ENCODE measurements at regions not wholly inside any gene's neighbourhood (a gene's known extent, or its start where the extent isn't known, plus 50 kb on each side); places are given as distances from the start of the nearest gene placed in this dataset.
"Not testable (repeated sequence)": the region's sequence is repeated elsewhere in the genome, so short reads cannot be mapped to it uniquely, and the experiment has no call there.

DNA sequence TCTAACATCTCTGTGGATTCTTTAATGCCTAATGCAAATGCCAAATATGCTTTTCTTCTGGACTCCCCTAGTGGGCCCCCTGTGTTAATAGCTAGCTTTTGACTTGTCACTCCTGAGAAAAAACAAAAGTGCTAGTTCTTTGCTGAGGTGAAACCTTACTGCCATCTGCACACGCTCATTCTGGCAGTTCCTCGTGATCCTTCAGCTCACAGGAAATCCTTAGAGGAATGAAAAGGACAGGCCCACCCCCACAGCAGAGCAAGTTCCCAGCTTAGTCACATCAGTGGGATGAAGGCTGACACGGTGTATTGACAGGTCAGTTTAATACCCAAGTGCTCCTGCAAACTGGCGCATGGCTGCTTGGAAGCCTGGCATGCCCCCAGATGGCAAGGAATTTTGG lies 165.1 kb upstream of the ATP2B1 start:
- no peak for DNase-seq (ENCODE audit: low read depth, low spot score)
- Histone ChIP-seq H3K9me3 (ENCODE audit: low read depth, low read length) (no peaks in the 10 kb centered on the region), H3K36me3 (ENCODE audit: insufficient read depth, low read length) (no peaks in the 10 kb centered on the region), H3K9ac (ENCODE audit: insufficient read length) (no peak overlapping the region), H3K4me3 (no peak overlapping the region), H3K27ac (no peak overlapping the region)
- TF ChIP-seq EZH2 (IDR thresholded peaks at IDR 0.05), result no peak
- no peak for TF ChIP-seq POLR2AphosphoS5 (IDR thresholded peaks at IDR 0.05; ENCODE audit: borderline replicate concordance, low read depth, low read length)
- TF ChIP-seq FOXP2 (optimal IDR thresholded peaks at IDR 0.05; ENCODE audit: control extremely low read depth, extremely low read length, insufficient read depth), result no peak

DNA sequence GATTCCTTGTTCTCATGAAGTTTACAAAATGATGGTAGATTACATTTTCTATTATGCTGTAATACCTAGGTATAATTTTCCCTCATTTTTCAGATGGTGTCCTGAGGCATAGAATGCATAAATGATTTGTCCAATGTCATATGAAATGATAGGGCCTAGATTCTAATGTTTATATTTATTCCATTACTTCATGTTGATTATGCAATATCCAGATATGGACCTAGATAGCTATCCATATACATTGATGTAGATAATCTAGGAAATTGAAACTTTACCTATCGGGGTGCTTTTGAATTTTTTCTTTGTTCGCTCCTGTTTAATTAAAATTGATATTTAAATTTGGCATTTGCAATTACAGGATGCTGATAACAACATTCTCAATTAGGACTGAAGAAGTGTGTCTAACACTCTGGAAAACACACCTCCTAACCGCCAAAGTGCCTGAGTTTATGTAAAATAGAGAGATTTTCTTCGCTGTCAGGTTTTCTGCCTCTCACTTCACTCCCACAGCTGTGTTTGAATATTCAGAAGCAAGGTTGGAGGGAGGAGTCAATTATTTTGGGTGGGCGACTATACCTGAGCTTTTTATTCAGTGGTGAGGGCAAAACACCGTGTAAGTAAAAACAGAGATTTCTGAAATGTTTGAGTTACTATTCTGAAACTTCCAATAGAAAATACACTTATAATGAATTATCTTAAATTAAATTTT lies 164.4 kb upstream of the ATP2B1 start:
- TF ChIP-seq FOXP2 (optimal IDR thresholded peaks at IDR 0.05; ENCODE audit: control extremely low read depth, extremely low read length, insufficient read depth), result no peak
- TF ChIP-seq EZH2 (IDR thresholded peaks at IDR 0.05), result no peak
- no peak for TF ChIP-seq POLR2AphosphoS5 (IDR thresholded peaks at IDR 0.05; ENCODE audit: borderline replicate concordance, low read depth, low read length)
- H3K4me3 ChIP-seq, result no peak overlapping the region
- DNase-seq (ENCODE audit: low read depth, low spot score), result no peak
- H3K9me3 ChIP-seq (ENCODE audit: low read depth, low read length), result no peaks in the 10 kb centered on the region
- H3K27ac ChIP-seq, result no peak overlapping the region
- H3K9ac ChIP-seq (ENCODE audit: insufficient read length), result no peak overlapping the region
- no peaks in the 10 kb centered on the region for H3K36me3 ChIP-seq (ENCODE audit: insufficient read depth, low read length)

DNA sequence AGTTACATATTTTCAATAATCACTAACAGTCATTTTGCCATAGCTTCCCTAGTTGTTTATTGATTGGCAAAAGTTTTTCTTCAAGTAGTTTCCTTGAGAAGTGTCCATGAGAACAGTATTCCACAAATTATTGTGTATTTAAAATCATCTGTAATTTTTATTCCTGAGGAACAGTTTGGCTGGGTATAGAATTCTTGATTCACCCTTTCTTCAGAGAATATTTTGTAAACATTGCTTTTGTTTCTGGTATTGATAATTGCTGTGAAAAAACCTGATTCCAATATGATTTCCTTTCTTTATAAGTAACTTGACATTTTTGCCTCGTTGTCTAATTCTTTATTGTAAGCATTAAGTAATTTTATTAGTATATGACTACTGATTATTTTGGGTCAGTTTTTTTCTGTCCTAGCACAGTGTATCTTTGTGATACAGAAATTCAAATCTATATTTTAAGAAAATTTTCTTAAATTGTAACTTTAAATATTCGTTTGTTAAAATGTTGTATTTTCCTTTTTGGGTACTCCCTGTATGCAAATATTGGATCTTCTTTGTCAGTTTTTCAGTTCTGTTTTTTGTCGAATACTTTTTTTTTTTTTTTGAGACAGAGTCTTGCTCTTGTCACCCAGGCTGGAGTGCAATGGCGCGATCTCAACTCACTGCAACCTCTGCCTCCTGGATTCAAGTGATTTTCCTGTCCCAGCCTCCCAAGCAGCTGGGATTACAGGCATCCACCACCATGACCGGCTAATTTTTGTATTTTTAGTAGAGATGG lies 162.0 kb upstream of the ATP2B1 start:
- no peak overlapping the region for H3K9ac ChIP-seq (ENCODE audit: insufficient read length)
- H3K9me3 ChIP-seq (ENCODE audit: low read depth, low read length), result no peaks in the 10 kb centered on the region
- no peak for DNase-seq (ENCODE audit: low read depth, low spot score)
- H3K4me3 ChIP-seq, result no peak overlapping the region
- no peak overlapping the region for H3K27ac ChIP-seq
- no peak for TF ChIP-seq POLR2AphosphoS5 (IDR thresholded peaks at IDR 0.05; ENCODE audit: borderline replicate concordance, low read depth, low read length)
- TF ChIP-seq EZH2 (IDR thresholded peaks at IDR 0.05), result no peak
- no peak for TF ChIP-seq FOXP2 (optimal IDR thresholded peaks at IDR 0.05; ENCODE audit: control extremely low read depth, extremely low read length, insufficient read depth)
- H3K36me3 ChIP-seq (ENCODE audit: insufficient read depth, low read length), result no peaks in the 10 kb centered on the region

DNA sequence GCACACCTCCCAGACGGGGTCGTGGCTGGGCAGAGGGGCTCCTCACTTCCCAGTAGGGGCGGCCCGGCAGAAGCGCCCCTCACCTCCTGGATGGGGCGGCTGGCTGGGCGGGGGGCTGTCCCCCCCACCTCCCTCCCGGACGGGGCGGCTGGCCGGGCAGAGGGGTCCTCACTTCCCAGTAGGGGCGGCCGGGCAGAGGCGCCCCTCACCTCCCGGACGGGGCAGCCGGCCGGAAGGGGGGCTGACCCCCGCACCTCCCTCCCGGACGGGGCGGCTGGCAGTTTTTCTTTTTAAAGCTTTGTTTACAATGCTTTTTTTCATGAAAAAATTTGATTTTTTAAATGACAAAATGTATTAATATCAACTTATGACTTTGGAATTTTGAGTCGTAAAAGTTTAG lies 159.0 kb upstream of the ATP2B1 start:
- DNase-seq (ENCODE audit: low read depth, low spot score); H3K36me3 ChIP-seq (ENCODE audit: insufficient read depth, low read length); H3K9me3 ChIP-seq (ENCODE audit: low read depth, low read length); H3K4me3 ChIP-seq; H3K27ac ChIP-seq; H3K9ac ChIP-seq (ENCODE audit: insufficient read length): not testable (repeated sequence)

DNA sequence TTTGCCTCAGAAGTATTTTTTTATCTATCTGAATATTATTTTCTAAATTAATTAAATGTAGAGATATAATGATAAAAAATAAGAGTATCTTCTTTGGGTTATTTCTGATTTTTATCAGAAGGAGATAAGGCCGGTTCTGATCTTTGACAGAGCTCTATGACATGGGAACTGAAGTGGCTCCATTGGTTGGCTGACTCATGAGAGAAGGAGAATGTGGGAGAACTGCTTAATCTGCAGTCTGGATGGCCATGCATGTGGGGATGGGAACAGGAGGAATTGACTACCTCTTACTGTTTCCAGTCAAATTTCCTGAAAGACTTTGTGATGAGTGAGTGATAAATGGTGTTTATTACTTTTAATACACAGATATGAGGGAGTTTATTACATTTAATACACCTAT lies 155.8 kb upstream of the ATP2B1 start:
- H3K4me3 ChIP-seq, result no peak overlapping the region

DNA sequence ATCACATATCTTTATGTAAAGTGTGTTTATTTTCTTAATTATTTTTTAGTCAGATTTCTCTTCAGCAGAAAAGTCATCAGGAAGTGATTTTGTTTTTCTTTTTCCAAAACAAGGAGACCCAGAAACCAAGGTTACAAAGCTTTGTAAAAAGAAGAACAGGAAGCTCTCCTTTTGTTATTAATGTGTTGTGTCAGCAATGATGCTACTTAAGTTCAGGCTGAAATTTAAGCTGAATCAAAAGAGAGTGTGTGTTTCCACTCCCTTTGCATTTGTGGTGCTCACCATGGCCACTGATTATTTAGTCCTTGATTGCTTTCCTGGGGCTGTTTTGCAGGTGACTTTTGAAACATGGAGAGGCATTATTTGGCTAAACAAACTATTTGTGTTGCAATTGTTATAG lies 155.3 kb upstream of the ATP2B1 start:
- DNase-seq (ENCODE audit: low read depth, low spot score), result no peak
- H3K9me3 ChIP-seq (ENCODE audit: low read depth, low read length), result no peaks in the 10 kb centered on the region
- H3K4me3 ChIP-seq, result no peak overlapping the region
- H3K9ac ChIP-seq (ENCODE audit: insufficient read length), result no peak overlapping the region
- TF ChIP-seq EZH2 (IDR thresholded peaks at IDR 0.05) (no peak), POLR2AphosphoS5 (IDR thresholded peaks at IDR 0.05; ENCODE audit: borderline replicate concordance, low read depth, low read length) (no peak), FOXP2 (optimal IDR thresholded peaks at IDR 0.05; ENCODE audit: control extremely low read depth, extremely low read length, insufficient read depth) (no peak)
- H3K27ac ChIP-seq, result no peak overlapping the region
- H3K36me3 ChIP-seq (ENCODE audit: insufficient read depth, low read length), result no peaks in the 10 kb centered on the region

More for the DNA sequence above, 155.8 kb upstream of the ATP2B1 start:
- H3K9ac ChIP-seq (ENCODE audit: insufficient read length), result no peak overlapping the region
- TF ChIP-seq EZH2 (IDR thresholded peaks at IDR 0.05) (no peak), FOXP2 (optimal IDR thresholded peaks at IDR 0.05; ENCODE audit: control extremely low read depth, extremely low read length, insufficient read depth) (no peak), POLR2AphosphoS5 (IDR thresholded peaks at IDR 0.05; ENCODE audit: borderline replicate concordance, low read depth, low read length) (no peak)
- no peaks in the 10 kb centered on the region for H3K9me3 ChIP-seq (ENCODE audit: low read depth, low read length)
- no peaks in the 10 kb centered on the region for H3K36me3 ChIP-seq (ENCODE audit: insufficient read depth, low read length)
- DNase-seq (ENCODE audit: low read depth, low spot score), result no peak
- H3K27ac ChIP-seq, result no peak overlapping the region

DNA sequence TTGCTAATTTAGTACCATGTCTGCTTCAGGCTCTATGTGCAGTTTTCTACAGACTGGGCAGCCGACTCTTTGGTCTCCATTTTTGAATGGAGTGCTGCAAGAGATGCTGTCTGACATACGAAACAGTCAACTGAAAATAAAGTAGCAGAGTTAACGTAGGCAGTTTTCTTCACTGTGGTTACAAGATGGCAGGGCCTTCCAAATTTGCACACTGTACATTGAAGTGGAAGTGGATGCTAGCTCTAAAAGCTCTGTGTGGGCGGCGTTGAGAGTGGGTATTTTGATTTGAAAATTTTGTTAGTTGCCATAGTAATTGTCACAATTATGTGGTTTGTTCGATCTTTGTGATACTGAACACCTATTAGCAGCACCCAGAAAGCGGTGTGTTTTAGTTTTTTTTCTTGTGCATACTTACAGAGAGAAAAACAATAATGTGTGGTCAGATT lies 154.9 kb upstream of the ATP2B1 start:
- TF ChIP-seq POLR2AphosphoS5 (IDR thresholded peaks at IDR 0.05; ENCODE audit: borderline replicate concordance, low read depth, low read length) (no peak), EZH2 (IDR thresholded peaks at IDR 0.05) (no peak), FOXP2 (optimal IDR thresholded peaks at IDR 0.05; ENCODE audit: control extremely low read depth, extremely low read length, insufficient read depth) (no peak)

DNA sequence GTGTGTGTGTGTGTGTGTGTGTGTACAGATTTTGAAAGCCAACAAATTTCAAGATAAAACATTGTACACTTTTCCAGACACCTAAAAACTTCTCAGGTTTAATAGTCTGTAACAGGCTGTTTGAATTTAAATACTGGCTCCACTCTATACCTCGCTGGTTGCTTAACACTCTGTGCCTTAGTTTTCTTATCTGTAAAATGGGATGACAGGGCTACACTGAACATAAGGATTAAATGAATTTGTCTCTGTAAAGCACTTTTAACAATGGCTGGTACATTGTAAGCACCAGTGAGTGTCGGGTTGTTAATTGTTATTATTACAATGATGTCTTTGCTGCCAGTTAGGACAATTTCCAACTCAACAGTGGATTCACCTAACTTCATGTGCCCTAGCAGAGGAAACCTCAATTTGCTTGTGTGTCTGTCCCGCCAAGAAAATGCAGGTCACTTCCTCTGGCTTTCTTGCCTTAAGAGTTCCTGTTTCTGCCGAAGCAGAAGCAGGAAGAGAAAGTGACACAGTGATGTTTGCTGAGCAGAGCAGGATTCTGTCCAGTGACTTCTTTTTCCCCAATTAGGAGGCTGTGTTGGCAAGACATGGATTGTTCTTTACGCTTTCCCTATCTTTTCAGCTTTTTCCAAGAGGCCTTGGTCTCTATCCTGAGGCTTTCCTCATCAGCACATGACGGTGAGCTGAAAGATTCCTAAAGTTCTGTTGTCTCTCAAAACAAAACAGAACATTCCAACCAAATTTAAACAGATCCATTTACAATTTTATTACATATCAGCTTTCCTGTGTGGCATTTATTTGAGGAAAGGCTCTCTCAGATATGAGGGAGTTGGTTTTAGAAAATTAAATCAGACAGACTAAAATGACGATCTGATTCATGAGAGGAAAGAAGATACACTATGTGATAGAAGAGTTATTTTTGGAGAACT lies 154.1 kb upstream of the ATP2B1 start:
- Histone ChIP-seq H3K27ac (no peak overlapping the region), H3K4me3 (no peak overlapping the region), H3K9ac (ENCODE audit: insufficient read length) (no peak overlapping the region), H3K9me3 (ENCODE audit: low read depth, low read length) (no peaks in the 10 kb centered on the region), H3K36me3 (ENCODE audit: insufficient read depth, low read length) (no peaks in the 10 kb centered on the region)
- no peak for DNase-seq (ENCODE audit: low read depth, low spot score)
- TF ChIP-seq FOXP2 (optimal IDR thresholded peaks at IDR 0.05; ENCODE audit: control extremely low read depth, extremely low read length, insufficient read depth), result no peak
- no peak for TF ChIP-seq EZH2 (IDR thresholded peaks at IDR 0.05)
- TF ChIP-seq POLR2AphosphoS5 (IDR thresholded peaks at IDR 0.05; ENCODE audit: borderline replicate concordance, low read depth, low read length), result no peak

More for the DNA sequence above, 154.9 kb upstream of the ATP2B1 start:
- Histone ChIP-seq H3K4me3 (no peak overlapping the region), H3K9me3 (ENCODE audit: low read depth, low read length) (no peaks in the 10 kb centered on the region), H3K27ac (no peak overlapping the region), H3K36me3 (ENCODE audit: insufficient read depth, low read length) (no peaks in the 10 kb centered on the region), H3K9ac (ENCODE audit: insufficient read length) (no peak overlapping the region)
- DNase-seq (ENCODE audit: low read depth, low spot score), result no peak
